IMR-90 (cell line): ENCODE measurements at regions not wholly inside any gene's neighbourhood (a gene's known extent, or its start where the extent isn't known, plus 50 kb on each side); places are given as distances from the start of the nearest gene placed in this dataset.

Experiments
- BHLHE40 ChIP-seq: fragments of 150-350 bp; IDR thresholded peaks from 2 replicates; pipeline ENCODE4 v1.6.1; 2016; ENCODE audit warnings: mild to moderate bottlenecking, low read depth, low read length
- CEBPB ChIP-seq: IDR thresholded peaks from 2 replicates; pipeline ENCODE4 v1.6.1; 2012; ENCODE audit warnings: low read depth, low read length, improper control_type of control experiment
- CHD1 ChIP-seq: IDR thresholded peaks from 2 replicates; pipeline ENCODE4 v1.6.1; 2012; ENCODE audit warnings: low read depth, low read length, improper control_type of control experiment
- MXI1 ChIP-seq: IDR thresholded peaks from 2 replicates; pipeline ENCODE4 v1.6.1; 2012; ENCODE audit warnings: low read depth, mild to moderate bottlenecking, low read length, moderate library complexity, borderline replicate concordance
- POLR2A ChIP-seq: IDR thresholded peaks from 2 replicates; pipeline ENCODE4 v1.6.1; 2012; ENCODE audit warnings: mild to moderate bottlenecking, low read depth, low read length
- RAD21 ChIP-seq: IDR thresholded peaks from 2 replicates; pipeline ENCODE4 v1.6.1; 2012; ENCODE audit warnings: low read length, improper control_type of control experiment
- RCOR1 ChIP-seq: IDR thresholded peaks from 2 replicates; pipeline ENCODE4 v1.6.1; 2012; ENCODE audit warnings: mild to moderate bottlenecking, low read length, improper control_type of control experiment; ENCODE audit not compliant: insufficient replicate concordance
- RFX5 ChIP-seq: IDR thresholded peaks from 2 replicates; pipeline ENCODE4 v1.8.0; 2012; ENCODE audit warnings: low read depth, mild to moderate bottlenecking, low read length, moderate library complexity
- SMC3 ChIP-seq: fragments of 150-350 bp; IDR thresholded peaks from 2 replicates; pipeline ENCODE4 v1.6.1; 2016; ENCODE audit warnings: low read depth, mild to moderate bottlenecking, antibody characterized with exemption, low read length, moderate library complexity
- USF2 ChIP-seq: fragments of 150-350 bp; IDR thresholded peaks from 2 replicates; pipeline ENCODE4 v1.6.1; 2017; ENCODE audit warnings: mild to moderate bottlenecking, antibody characterized with exemption, low read length, low read depth
- TF ChIP-seq, protein P1 (sequence below): conservative IDR thresholded peaks from 2 replicates; pipeline ENCODE4 v1.5.1; 2012; ENCODE audit warnings: mild to moderate bottlenecking, low read depth, low read length, improper control_type of control experiment

DNA sequence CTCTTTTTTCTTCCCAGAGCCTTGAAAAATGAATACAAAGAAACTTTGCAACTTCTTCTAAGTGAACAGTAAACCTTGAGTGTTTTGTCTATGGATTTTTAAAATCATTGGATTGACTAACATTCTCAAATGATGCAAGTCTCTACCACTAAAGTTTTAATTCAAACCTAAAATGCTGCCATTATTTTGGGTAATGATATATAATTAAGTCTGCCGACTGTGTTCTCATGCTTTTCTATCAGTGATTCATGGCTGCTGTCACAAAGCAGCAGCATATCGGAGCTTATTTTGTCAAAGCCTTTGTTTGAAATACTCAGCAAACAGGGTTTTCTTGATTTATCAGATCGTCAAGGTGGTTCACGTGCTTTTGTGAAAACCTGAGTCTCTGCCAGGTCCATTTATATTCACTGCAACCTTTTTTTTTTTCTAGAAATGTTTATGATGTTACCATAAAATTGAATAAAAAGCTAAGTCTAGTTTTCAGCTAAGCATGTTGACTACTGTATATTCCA lies 96.3 kb downstream of the GJA1 start:
- no peak for TF ChIP-seq CEBPB
- TF ChIP-seq, protein P1, sequence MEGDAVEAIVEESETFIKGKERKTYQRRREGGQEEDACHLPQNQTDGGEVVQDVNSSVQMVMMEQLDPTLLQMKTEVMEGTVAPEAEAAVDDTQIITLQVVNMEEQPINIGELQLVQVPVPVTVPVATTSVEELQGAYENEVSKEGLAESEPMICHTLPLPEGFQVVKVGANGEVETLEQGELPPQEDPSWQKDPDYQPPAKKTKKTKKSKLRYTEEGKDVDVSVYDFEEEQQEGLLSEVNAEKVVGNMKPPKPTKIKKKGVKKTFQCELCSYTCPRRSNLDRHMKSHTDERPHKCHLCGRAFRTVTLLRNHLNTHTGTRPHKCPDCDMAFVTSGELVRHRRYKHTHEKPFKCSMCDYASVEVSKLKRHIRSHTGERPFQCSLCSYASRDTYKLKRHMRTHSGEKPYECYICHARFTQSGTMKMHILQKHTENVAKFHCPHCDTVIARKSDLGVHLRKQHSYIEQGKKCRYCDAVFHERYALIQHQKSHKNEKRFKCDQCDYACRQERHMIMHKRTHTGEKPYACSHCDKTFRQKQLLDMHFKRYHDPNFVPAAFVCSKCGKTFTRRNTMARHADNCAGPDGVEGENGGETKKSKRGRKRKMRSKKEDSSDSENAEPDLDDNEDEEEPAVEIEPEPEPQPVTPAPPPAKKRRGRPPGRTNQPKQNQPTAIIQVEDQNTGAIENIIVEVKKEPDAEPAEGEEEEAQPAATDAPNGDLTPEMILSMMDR: no peak
- no peak for TF ChIP-seq RFX5
- TF ChIP-seq POLR2A: no peak
- no peak for TF ChIP-seq RCOR1
- TF ChIP-seq USF2: no peak
- TF ChIP-seq BHLHE40: no peak
- TF ChIP-seq RAD21: no peak
- no peak for TF ChIP-seq MXI1
- TF ChIP-seq CHD1: no peak
- no peak for TF ChIP-seq SMC3
